ENCODE measurements at regions not wholly inside any gene's neighbourhood (a gene's known extent, or its start where the extent isn't known, plus 50 kb on each side); places are given as distances from the start of the nearest gene placed in this dataset.
"Not testable (repeated sequence)": the region's sequence is repeated elsewhere in the genome, so short reads cannot be mapped to it uniquely, and the experiment has no call there.

- Histone ChIP-seq H3K4me1 (no peaks in the 10 kb centered on the region), H3K4me3 (no peak overlapping the region), H3K9me3 (peaks cover 9% of the 10 kb centered on the region), H3K27ac (no peak overlapping the region), H3K27me3 (ENCODE audit: low read depth) (no peaks in the 10 kb centered on the region), H3K36me3 (no peaks in the 10 kb centered on the region)
- ATAC-seq (no peak), DNase-seq (no peak)
- intact Hi-C loops (cut with DNase I): no loop called here
- TF ChIP-seq CTCF (IDR thresholded peaks at IDR 0.05): no peak
Measured at GRCh38 chr2:82752396-82752795, 1706.7 kb downstream of the SUCLG1 start.

- no peaks in the 10 kb centered on the region for H3K4me1 ChIP-seq
- no peak for DNase-seq
- H3K36me3 ChIP-seq: no peaks in the 10 kb centered on the region
- ATAC-seq: no peak
- H3K4me3 ChIP-seq: no peak overlapping the region
- no peak for TF ChIP-seq CTCF (IDR thresholded peaks at IDR 0.05)
- intact Hi-C loops (cut with DNase I): no loop called here
- H3K27ac ChIP-seq: no peak overlapping the region
- H3K27me3 ChIP-seq (ENCODE audit: low read depth): no peaks in the 10 kb centered on the region
- peaks cover 15% of the 10 kb centered on the region for H3K9me3 ChIP-seq
Measured at GRCh38 chr2:82748653-82749052, 1710.4 kb downstream of the SUCLG1 start.

GRCh38 chr2:82740527-82740926 lies 1718.6 kb downstream of the SUCLG1 start:
- Histone ChIP-seq H3K4me1 (no peaks in the 10 kb centered on the region), H3K4me3 (no peak overlapping the region), H3K27ac (no peak overlapping the region), H3K9me3 (no peaks in the 10 kb centered on the region), H3K36me3 (no peaks in the 10 kb centered on the region), H3K27me3 (ENCODE audit: low read depth) (no peaks in the 10 kb centered on the region)
- ATAC-seq (no peak), DNase-seq (no peak)
- no peak for TF ChIP-seq CTCF (IDR thresholded peaks at IDR 0.05)
- intact Hi-C loops (cut with DNase I): no loop called here

- ATAC-seq; H3K27ac ChIP-seq; H3K4me3 ChIP-seq; H3K27me3 ChIP-seq (ENCODE audit: low read depth); H3K36me3 ChIP-seq; H3K9me3 ChIP-seq; H3K4me1 ChIP-seq; DNase-seq; intact Hi-C loops (cut with DNase I): not testable (repeated sequence)
Measured at GRCh38 chr2:82737965-82738364, 1721.1 kb downstream of the SUCLG1 start.

- no peak for ATAC-seq
Measured at GRCh38 chr2:82735336-82735735, 1723.7 kb downstream of the SUCLG1 start.

GRCh38 chr2:82731824-82732223 lies 1727.3 kb downstream of the SUCLG1 start:
- ATAC-seq (no peak), DNase-seq (no peak)
- H3K9me3 ChIP-seq: no peaks in the 10 kb centered on the region
- TF ChIP-seq CTCF (IDR thresholded peaks at IDR 0.05): no peak
- H3K27ac ChIP-seq: no peak overlapping the region
- intact Hi-C loops (cut with DNase I): no loop called here
- no peaks in the 10 kb centered on the region for H3K27me3 ChIP-seq (ENCODE audit: low read depth)
- H3K4me3 ChIP-seq: no peak overlapping the region
- H3K36me3 ChIP-seq: no peaks in the 10 kb centered on the region
- no peaks in the 10 kb centered on the region for H3K4me1 ChIP-seq

More at GRCh38 chr2:82735336-82735735, 1723.7 kb downstream of the SUCLG1 start:
- H3K9me3 ChIP-seq: no peaks in the 10 kb centered on the region
- intact Hi-C loops (cut with DNase I): no loop called here
- no peak overlapping the region for H3K27ac ChIP-seq
- no peaks in the 10 kb centered on the region for H3K4me1 ChIP-seq
- no peaks in the 10 kb centered on the region for H3K27me3 ChIP-seq (ENCODE audit: low read depth)
- DNase-seq: no peak
- H3K4me3 ChIP-seq: no peak overlapping the region
- no peaks in the 10 kb centered on the region for H3K36me3 ChIP-seq
- no peak for TF ChIP-seq CTCF (IDR thresholded peaks at IDR 0.05)
